K562 (cell line): ENCODE measurements at regions not wholly inside any gene's neighbourhood (a gene's known extent, or its start where the extent isn't known, plus 50 kb on each side); places are given as distances from the start of the nearest gene placed in this dataset.

ENCODE experiments used
- ATAC-seq: fragments of 200-7000 bp; cut with Tn5 transposase; 3 replicates; pipeline ENCODE4 v1.9.1; 2020; ENCODE audit warnings: moderate library complexity
- BruUV-seq: library from RNA; stranded (reverse); fragments of 400-500 nt; replicated peaks from 2 replicates; lab custom pipeline; 2021; lab: Mats Ljungman, UMichigan
- CTCF ChIA-PET: fragments of 300-600 bp; formaldehyde crosslinking; extraction: SDS; loops from one replicate; lab custom pipeline; 2021; ENCODE audit warnings: low intra/inter-chr PET ratio; lab: Yijun Ruan, JAX
- POLR2A ChIA-PET: fragments of 300-600, 350-650 bp; sonication (Branson Sonifier 250); formaldehyde crosslinking; extraction: SDS; loops from one replicate; lab custom pipeline; 2021; ENCODE audit warnings: antibody characterized with exemption, inconsistent platforms; lab: Yijun Ruan, JAX
- DNase-seq, 4 experiments: peaks; one replicate each; pipeline versions ENCODE4 v3.0.0 to v3.0.0-alpha.2; 2011 to 2018; ENCODE audit warnings: low spot score in 3 of 4, mixed read lengths in 3 of 4; ENCODE audit errors: extremely low read depth in 1 of 4
- FAIRE-seq: peaks from 2 replicates; lab custom pipeline; 2011; peaks lifted over from hg19 to GRCh38; lab: Jason Lieb, UNC
- H2AFZ ChIP-seq: 2 replicates; pipeline ENCODE4 v1.6.0; 2011; ENCODE audit warnings: low read depth, low read length, control low read depth, inconsistent platforms
- H3K27ac ChIP-seq: fragments of 200-600 bp; 3 replicates; pipeline ENCODE4 v1.8.0; 2011; ENCODE audit warnings: low read depth, mild to moderate bottlenecking, control low read depth, inconsistent platforms, low read length, moderate library complexity, mixed read lengths; ENCODE audit errors: extremely low read depth
- H3K27me3 ChIP-seq, 2 experiments: fragments of 300-600 bp in 1 of 2; 2 replicates in 1 of 2; 3 replicates in 1 of 2; pipeline versions ENCODE4 v1.6.0 to v1.8.0; 2011; ENCODE audit warnings: inconsistent platforms in 2 of 2, low read length in 2 of 2, mild to moderate bottlenecking in 1 of 2, mixed read lengths in 1 of 2, moderate library complexity in 1 of 2; ENCODE audit not compliant: control insufficient read depth in 2 of 2, insufficient read depth in 2 of 2
- H3K36me3 ChIP-seq: fragments of 300-600 bp; 3 replicates; pipeline ENCODE4 v1.8.0; 2011; ENCODE audit warnings: mild to moderate bottlenecking, low read length, inconsistent platforms; ENCODE audit not compliant: control insufficient read depth, insufficient read depth
- H3K4me1 ChIP-seq, 2 experiments: fragments of 200-600 bp in 1 of 2; replicated peaks in 1 of 2; 2 replicates in 1 of 2; 3 replicates in 1 of 2; pipeline versions ENCODE4 v1.5.1 to v1.8.0; 2011; ENCODE audit warnings: inconsistent platforms in 2 of 2, low read length in 2 of 2, mild to moderate bottlenecking in 1 of 2, mixed read lengths in 1 of 2, moderate library complexity in 1 of 2; ENCODE audit not compliant: control insufficient read depth in 2 of 2, insufficient read depth in 2 of 2
- H3K4me2 ChIP-seq: 2 replicates; pipeline ENCODE4 v1.6.1; 2011; ENCODE audit warnings: low read length, control low read depth, inconsistent platforms, mixed read lengths; ENCODE audit not compliant: insufficient read depth
- H3K4me3 ChIP-seq: fragments of 200-600 bp; sonication (generic), shearing (Covaris generic); 2 replicates; pipeline ENCODE4 v1.5.1; 2016; ENCODE audit warnings: control low read depth, inconsistent platforms
- H3K79me2 ChIP-seq: fragments of 200-600 bp; 3 replicates; pipeline ENCODE4 v1.8.0; 2011; ENCODE audit warnings: low read length, inconsistent platforms; ENCODE audit not compliant: control insufficient read depth, insufficient read depth
- H3K9ac ChIP-seq, 2 experiments: 2 replicates each; pipeline versions ENCODE4 v1.6.0 to v1.6.1; 2011; ENCODE audit warnings: low read depth in 2 of 2, low read length in 2 of 2, control low read depth in 1 of 2, inconsistent platforms in 1 of 2, mild to moderate bottlenecking in 1 of 2, mixed read lengths in 1 of 2; ENCODE audit not compliant: insufficient read depth in 1 of 2
- H3K9me1 ChIP-seq: one replicate; pipeline ENCODE4 v1.6.0; 2011; ENCODE audit warnings: inconsistent platforms, mild to moderate bottlenecking, low read length, moderate library complexity; ENCODE audit not compliant: control insufficient read depth, insufficient read depth
- H3K9me3 ChIP-seq: replicated peaks from 2 replicates; pipeline ENCODE4 v1.5.1; 2011; ENCODE audit warnings: low read depth, low read length, inconsistent platforms; ENCODE audit not compliant: control insufficient read depth, insufficient read depth
- H4K20me1 ChIP-seq: replicated peaks from 2 replicates; pipeline ENCODE4 v1.6.1; 2011; ENCODE audit warnings: low read length, inconsistent platforms, mixed read lengths; ENCODE audit not compliant: control insufficient read depth, insufficient read depth
- FOXA3 ChIP-seq, 2 experiments: fragments of 450-650 bp in 1 of 2; sonication (generic) in 1 of 2; formaldehyde crosslinking; IDR thresholded peaks in 1 of 2; conservative IDR thresholded peaks in 1 of 2; 2 replicates each; pipeline versions ENCODE4 v1.4.0 to v1.8.0; 2020 to 2022; ENCODE audit warnings: mild to moderate bottlenecking in 2 of 2, missing genetic modification reagents in 1 of 2
- FOXM1 ChIP-seq, 2 experiments: fragments of 450-650 bp in 1 of 2; sonication (generic) in 1 of 2; formaldehyde crosslinking in 1 of 2; IDR thresholded peaks; 2 replicates each; pipeline versions ENCODE4 v1.6.1 to v1.9.0; 2017 to 2022; ENCODE audit warnings: low read depth in 2 of 2, mild to moderate bottlenecking in 2 of 2, missing genetic modification reagents in 1 of 2, moderate library complexity in 1 of 2
- MAFF ChIP-seq: IDR thresholded peaks from 2 replicates; pipeline ENCODE4 v1.6.1; 2012; ENCODE audit warnings: low read length, improper control_type of control experiment
- MTA2 ChIP-seq: fragments of 450-650 bp; IDR thresholded peaks from 2 replicates; pipeline ENCODE4 v1.6.1; 2016; ENCODE audit warnings: low read depth
- PCBP1 ChIP-seq: fragments of 200-400 bp; formaldehyde crosslinking; IDR thresholded peaks from 2 replicates; pipeline ENCODE4 v1.6.1; 2018; ENCODE audit warnings: mild to moderate bottlenecking, low read depth, low read length; ENCODE audit not compliant: poor library complexity, severe bottlenecking
- PTRF ChIP-seq: fragments of 450-650 bp; IDR thresholded peaks from 2 replicates; pipeline ENCODE4 v1.6.1; 2016; ENCODE audit warnings: mild to moderate bottlenecking, missing genetic modification characterization, missing compliant biosample characterization
- RBM25 ChIP-seq: fragments of 200-400 bp; formaldehyde crosslinking; IDR thresholded peaks from 2 replicates; pipeline ENCODE4 v1.6.1; 2018; ENCODE audit warnings: low read length, low read depth, moderate library complexity; ENCODE audit not compliant: severe bottlenecking
- RFX5 ChIP-seq: IDR thresholded peaks from 2 replicates; pipeline ENCODE4 v1.6.1; 2011; ENCODE audit warnings: low read depth, mild to moderate bottlenecking, improper control_type of control experiment, low read length
- SRSF7 ChIP-seq: fragments of 200-400 bp; formaldehyde crosslinking; optimal IDR thresholded peaks from 2 replicates; pipeline ENCODE3; 2017; ENCODE audit warnings: mild to moderate bottlenecking, low read depth, low read length
- ZNF232 ChIP-seq: sonication (generic); formaldehyde crosslinking; IDR thresholded peaks from 2 replicates; pipeline ENCODE4 v1.8.0; 2022; ENCODE audit warnings: mild to moderate bottlenecking, missing genetic modification reagents
- ZNF274 ChIP-seq: IDR thresholded peaks from 2 replicates; pipeline ENCODE4 v1.6.1; 2011; ENCODE audit warnings: low read depth, mild to moderate bottlenecking, low read length, moderate library complexity, borderline replicate concordance
- ZNF445 ChIP-seq: fragments of 250-450 bp; sonication (Bioruptor Pico); IDR thresholded peaks from 2 replicates; pipeline ENCODE4 v1.4.0; 2020; ENCODE audit warnings: low read depth, mild to moderate bottlenecking, moderate library complexity
- WGBS: fragments of 100-300 bp; shearing (Covaris generic); methylation state at CpG from one replicate; pipeline ENCODE4 v1.1.6; 2016; ENCODE audit warnings: low coverage, mixed read lengths; ENCODE audit not compliant: insufficient coverage; ENCODE audit errors: missing lambda C conversion rate; 5-methylcytosine and 5-hydroxymethylcytosine counted together
- in situ Hi-C: fragments of 300-500 bp; cut with MboI; formaldehyde crosslinking; loops from 4 replicates; pipeline ENCODE4 v1.15.0; 2018; ENCODE audit warnings: inconsistent platforms, mixed read lengths
- intact Hi-C: fragments of 100-400 bp; cut with micrococcal nuclease; formaldehyde crosslinking; loops from 2 replicates; pipeline ENCODE4 v1.14.2; 2022
- TF ChIP-seq, protein P1 (sequence below): fragments of 450-650 bp; IDR thresholded peaks from 2 replicates; pipeline ENCODE4 v1.7.0; 2016; ENCODE audit warnings: borderline replicate concordance
- TF ChIP-seq, protein P2 (sequence below), 2 experiments: fragments of 450-650 bp; formaldehyde crosslinking in 1 of 2; IDR thresholded peaks; 2 replicates each; pipeline versions ENCODE4 v1.4.0 to v1.6.1; 2014 to 2020; ENCODE audit warnings: mild to moderate bottlenecking in 2 of 2, borderline replicate concordance in 1 of 2, low read depth in 1 of 2

DNA sequence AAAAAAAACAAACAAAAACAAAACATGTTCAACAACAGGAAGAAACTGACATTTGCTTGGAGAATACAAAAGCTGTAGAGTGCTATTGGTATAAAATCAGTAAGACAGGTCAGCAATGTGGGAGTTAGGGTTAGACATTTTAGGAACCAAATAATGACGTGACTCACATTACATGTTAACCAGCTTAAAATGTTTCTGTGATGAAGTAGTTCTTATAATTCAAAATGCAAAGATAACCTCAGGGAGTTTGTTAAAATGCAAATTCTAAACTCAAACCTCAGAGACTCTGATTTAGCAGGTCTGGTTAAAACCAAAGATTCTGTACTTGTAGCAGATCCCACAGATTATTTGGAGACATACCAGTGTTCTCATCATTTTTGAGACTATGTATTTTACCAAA lies 549.4 kb upstream of the SLITRK1 start:
- 0% methylated on average over 1 of the region's 1 CpG for WGBS
- no TSS peak for BruUV-seq
- FAIRE-seq, result no peak
- TF ChIP-seq ZNF445 (CRISPR knock-in tag) (no peak), PCBP1 (no peak), ZNF274 (no peak), FOXM1 (IDR thresholded peaks at IDR 0.05; ENCODE audit: low read depth) (no peak), FOXM1 (CRISPR knock-in tag; IDR thresholded peaks at IDR 0.05; ENCODE audit: low read depth) (no peak), RBM25 (no peak), PTRF (tag) (no peak), MAFF (no peak), SRSF7 (no peak), RFX5 (no peak), MTA2 (no peak), FOXA3 (CRISPR knock-in tag; conservative IDR thresholded peaks at IDR 0.05 in 1 of 2, IDR thresholded peaks at IDR 0.05 in 1 of 2) (no peak), ZNF232 (CRISPR knock-in tag) (no peak)
- TF ChIP-seq, protein P1, sequence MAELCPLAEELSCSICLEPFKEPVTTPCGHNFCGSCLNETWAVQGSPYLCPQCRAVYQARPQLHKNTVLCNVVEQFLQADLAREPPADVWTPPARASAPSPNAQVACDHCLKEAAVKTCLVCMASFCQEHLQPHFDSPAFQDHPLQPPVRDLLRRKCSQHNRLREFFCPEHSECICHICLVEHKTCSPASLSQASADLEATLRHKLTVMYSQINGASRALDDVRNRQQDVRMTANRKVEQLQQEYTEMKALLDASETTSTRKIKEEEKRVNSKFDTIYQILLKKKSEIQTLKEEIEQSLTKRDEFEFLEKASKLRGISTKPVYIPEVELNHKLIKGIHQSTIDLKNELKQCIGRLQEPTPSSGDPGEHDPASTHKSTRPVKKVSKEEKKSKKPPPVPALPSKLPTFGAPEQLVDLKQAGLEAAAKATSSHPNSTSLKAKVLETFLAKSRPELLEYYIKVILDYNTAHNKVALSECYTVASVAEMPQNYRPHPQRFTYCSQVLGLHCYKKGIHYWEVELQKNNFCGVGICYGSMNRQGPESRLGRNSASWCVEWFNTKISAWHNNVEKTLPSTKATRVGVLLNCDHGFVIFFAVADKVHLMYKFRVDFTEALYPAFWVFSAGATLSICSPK, result no peak
- TF ChIP-seq, protein P2, sequence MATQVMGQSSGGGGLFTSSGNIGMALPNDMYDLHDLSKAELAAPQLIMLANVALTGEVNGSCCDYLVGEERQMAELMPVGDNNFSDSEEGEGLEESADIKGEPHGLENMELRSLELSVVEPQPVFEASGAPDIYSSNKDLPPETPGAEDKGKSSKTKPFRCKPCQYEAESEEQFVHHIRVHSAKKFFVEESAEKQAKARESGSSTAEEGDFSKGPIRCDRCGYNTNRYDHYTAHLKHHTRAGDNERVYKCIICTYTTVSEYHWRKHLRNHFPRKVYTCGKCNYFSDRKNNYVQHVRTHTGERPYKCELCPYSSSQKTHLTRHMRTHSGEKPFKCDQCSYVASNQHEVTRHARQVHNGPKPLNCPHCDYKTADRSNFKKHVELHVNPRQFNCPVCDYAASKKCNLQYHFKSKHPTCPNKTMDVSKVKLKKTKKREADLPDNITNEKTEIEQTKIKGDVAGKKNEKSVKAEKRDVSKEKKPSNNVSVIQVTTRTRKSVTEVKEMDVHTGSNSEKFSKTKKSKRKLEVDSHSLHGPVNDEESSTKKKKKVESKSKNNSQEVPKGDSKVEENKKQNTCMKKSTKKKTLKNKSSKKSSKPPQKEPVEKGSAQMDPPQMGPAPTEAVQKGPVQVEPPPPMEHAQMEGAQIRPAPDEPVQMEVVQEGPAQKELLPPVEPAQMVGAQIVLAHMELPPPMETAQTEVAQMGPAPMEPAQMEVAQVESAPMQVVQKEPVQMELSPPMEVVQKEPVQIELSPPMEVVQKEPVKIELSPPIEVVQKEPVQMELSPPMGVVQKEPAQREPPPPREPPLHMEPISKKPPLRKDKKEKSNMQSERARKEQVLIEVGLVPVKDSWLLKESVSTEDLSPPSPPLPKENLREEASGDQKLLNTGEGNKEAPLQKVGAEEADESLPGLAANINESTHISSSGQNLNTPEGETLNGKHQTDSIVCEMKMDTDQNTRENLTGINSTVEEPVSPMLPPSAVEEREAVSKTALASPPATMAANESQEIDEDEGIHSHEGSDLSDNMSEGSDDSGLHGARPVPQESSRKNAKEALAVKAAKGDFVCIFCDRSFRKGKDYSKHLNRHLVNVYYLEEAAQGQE (IDR thresholded peaks at IDR 0.05; ENCODE audit: borderline replicate concordance), result no peak
- TF ChIP-seq, protein P2 (CRISPR knock-in tag; IDR thresholded peaks at IDR 0.05; ENCODE audit: low read depth), result no peak

More for the DNA sequence above, 549.4 kb upstream of the SLITRK1 start:
- H3K27me3 ChIP-seq, result no peaks in the 10 kb centered on the region
- H3K4me3 ChIP-seq, result no peak overlapping the region
- no peak overlapping the region for H2AFZ ChIP-seq
- intact Hi-C loops (no loop called here), in situ Hi-C loops (no loop called here)
- POLR2A ChIA-PET, result no interaction called here
- H3K9me3 ChIP-seq, result no peaks in the 10 kb centered on the region
- ATAC-seq (no peak), DNase-seq (no peak)
- no peaks in the 10 kb centered on the region for H3K79me2 ChIP-seq
- no peaks in the 10 kb centered on the region for H3K9me1 ChIP-seq
- no peaks in the 10 kb centered on the region for H3K36me3 ChIP-seq
- no peaks in the 10 kb centered on the region for H3K4me1 ChIP-seq
- no peak overlapping the region for H3K9ac ChIP-seq
- CTCF ChIA-PET, result no interaction called here
- H4K20me1 ChIP-seq, result no peaks in the 10 kb centered on the region
- H3K27ac ChIP-seq, result no peak overlapping the region
- H3K4me2 ChIP-seq, result no peak overlapping the region
